Caco-2 (cell line): ENCODE measurements at regions not wholly inside any gene's neighbourhood (a gene's known extent, or its start where the extent isn't known, plus 50 kb on each side); places are given as distances from the start of the nearest gene placed in this dataset.

Experiments used
- BruUV-seq: library from RNA; stranded (reverse); fragments of 400-500 nt; replicated peaks from 2 replicates; lab custom pipeline; 2021; lab: Mats Ljungman, UMichigan
- CTCF ChIA-PET: fragments of 300-600 bp; sonication (Branson Sonifier 250); formaldehyde crosslinking; loops from one replicate; lab custom pipeline; 2022; ENCODE audit warnings: antibody characterized with exemption; lab: Charles Lee
- POLR2A ChIA-PET: fragments of 300-600 bp; sonication (Branson Sonifier 250); formaldehyde crosslinking; loops from one replicate; lab custom pipeline; 2022; ENCODE audit warnings: antibody characterized with exemption; lab: Charles Lee
- DNase-seq, 2 experiments: peaks; one replicate each; pipeline versions ENCODE4 v3.0.0 to v3.0.0-alpha.2; 2020 to 2022
- H3K27me3 ChIP-seq: replicated peaks from 2 replicates; pipeline ENCODE4 v1.6.0; 2011; ENCODE audit warnings: low read length; ENCODE audit not compliant: control insufficient read depth, insufficient read depth
- H3K36me3 ChIP-seq: 2 replicates; pipeline ENCODE4 v1.5.1; 2011; ENCODE audit warnings: low read length; ENCODE audit not compliant: control insufficient read depth, insufficient read depth
- H3K4me1 ChIP-seq: fragments of 250-450 bp; sonication (Bioruptor Pico); 2 replicates; pipeline ENCODE4 v1.5.1; 2020; ENCODE audit warnings: mild to moderate bottlenecking
- H3K4me3 ChIP-seq: 2 replicates; pipeline ENCODE4 v1.5.1; 2011; ENCODE audit warnings: low read depth, mild to moderate bottlenecking, control low read depth, low read length
- H3K9me3 ChIP-seq: fragments of 250-450 bp; sonication (Bioruptor Pico); 2 replicates; pipeline ENCODE4 v1.5.1; 2020; ENCODE audit warnings: mild to moderate bottlenecking, moderate library complexity
- H3K27ac Mint-ChIP-seq: one replicate; pipeline ENCODE4 v1.8.0; 2022; ENCODE audit warnings: mixed read lengths; ENCODE audit not compliant: unreplicated experiment
- H3K27me3 Mint-ChIP-seq: one replicate; pipeline ENCODE4 v1.8.0; 2022; ENCODE audit warnings: mixed read lengths; ENCODE audit not compliant: insufficient read depth, unreplicated experiment
- H3K36me3 Mint-ChIP-seq: one replicate; pipeline ENCODE4 v1.8.0; 2022; ENCODE audit warnings: mild to moderate bottlenecking, mixed read lengths; ENCODE audit not compliant: insufficient read depth, unreplicated experiment
- H3K4me1 Mint-ChIP-seq: one replicate; pipeline ENCODE4 v1.8.0; 2022; ENCODE audit warnings: low read depth, mixed read lengths; ENCODE audit not compliant: unreplicated experiment
- H3K4me3 Mint-ChIP-seq: one replicate; pipeline ENCODE4 v1.8.0; 2022; ENCODE audit warnings: mild to moderate bottlenecking, moderate library complexity, mixed read lengths; ENCODE audit not compliant: unreplicated experiment
- H3K9me3 Mint-ChIP-seq: one replicate; pipeline ENCODE4 v1.8.0; 2022; ENCODE audit warnings: mixed read lengths; ENCODE audit not compliant: unreplicated experiment
- intact Hi-C: fragments of 100-400 bp; cut with micrococcal nuclease; formaldehyde crosslinking; loops from one replicate; pipeline ENCODE4 v1.10.0; 2022; ENCODE audit not compliant: unreplicated experiment
- TF ChIP-seq, protein P1 (sequence below), 2 experiments: fragments of 200-600 bp in 1 of 2; IDR thresholded peaks; 1 replicate in 1 of 2; 2 replicates in 1 of 2; pipeline versions ENCODE4 v1.5.1 to v1.8.0; 2011 to 2022; ENCODE audit warnings: antibody characterized with exemption in 1 of 2, control low read depth in 1 of 2, inconsistent platforms in 1 of 2, low read depth in 1 of 2, low read length in 1 of 2, mild to moderate bottlenecking in 1 of 2, moderate library complexity in 1 of 2; ENCODE audit not compliant: insufficient read depth in 1 of 2, severe bottlenecking in 1 of 2, unreplicated experiment in 1 of 2

DNA sequence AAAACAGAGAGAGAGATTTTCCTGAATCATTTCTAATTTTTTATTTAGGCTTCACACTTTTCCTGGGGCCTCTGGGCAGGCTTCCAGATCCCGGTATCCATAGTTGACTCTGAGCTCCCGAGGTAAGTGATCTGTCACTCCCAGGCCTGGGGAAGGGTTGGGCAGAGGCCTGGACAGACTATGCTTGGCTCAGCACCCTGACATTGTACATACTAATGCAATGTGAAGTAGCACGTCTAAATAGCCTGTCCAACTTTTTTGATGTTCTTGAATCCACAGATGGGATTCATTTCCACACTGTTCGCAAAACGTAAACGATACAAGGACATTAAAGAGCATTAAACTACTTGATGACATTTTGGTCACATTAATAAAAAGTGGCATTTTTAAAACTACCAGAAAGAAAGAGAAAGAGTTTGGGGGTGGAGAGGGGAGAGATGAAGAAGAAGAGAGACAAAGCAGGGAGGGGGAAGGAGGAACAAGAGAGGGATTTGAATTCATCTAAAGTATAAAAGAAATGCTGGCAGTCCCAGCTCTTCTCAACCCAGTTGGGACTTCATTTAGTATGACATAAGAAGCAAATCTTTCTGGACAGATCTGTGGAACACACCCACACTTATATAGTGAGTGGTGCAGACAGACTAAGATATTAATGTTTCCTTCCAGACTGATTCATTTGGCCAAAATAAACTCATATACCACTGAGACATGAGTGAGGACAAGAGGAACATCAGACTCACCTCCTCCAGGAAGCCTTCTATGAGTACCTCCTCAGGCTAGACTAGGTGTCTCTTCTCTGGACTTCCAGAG lies 514.2 kb downstream of the SOX6 start:
- Mint-ChIP-seq H3K27ac (no peak overlapping the region), H3K27me3 (no peaks in the 10 kb centered on the region), H3K4me1 (peaks cover 10% of the 10 kb centered on the region), H3K36me3 (no peaks in the 10 kb centered on the region), H3K9me3 (no peaks in the 10 kb centered on the region), H3K4me3 (no peak overlapping the region)
- Histone ChIP-seq H3K27me3 (no peaks in the 10 kb centered on the region), H3K4me3 (no peak overlapping the region), H3K4me1 (peaks cover 13% of the 10 kb centered on the region), H3K9me3 (no peaks in the 10 kb centered on the region), H3K36me3 (no peaks in the 10 kb centered on the region)
- no TSS peak for BruUV-seq
- CTCF ChIA-PET: no interaction called here
- POLR2A ChIA-PET: no interaction called here
- no peak for DNase-seq
- TF ChIP-seq, protein P1, sequence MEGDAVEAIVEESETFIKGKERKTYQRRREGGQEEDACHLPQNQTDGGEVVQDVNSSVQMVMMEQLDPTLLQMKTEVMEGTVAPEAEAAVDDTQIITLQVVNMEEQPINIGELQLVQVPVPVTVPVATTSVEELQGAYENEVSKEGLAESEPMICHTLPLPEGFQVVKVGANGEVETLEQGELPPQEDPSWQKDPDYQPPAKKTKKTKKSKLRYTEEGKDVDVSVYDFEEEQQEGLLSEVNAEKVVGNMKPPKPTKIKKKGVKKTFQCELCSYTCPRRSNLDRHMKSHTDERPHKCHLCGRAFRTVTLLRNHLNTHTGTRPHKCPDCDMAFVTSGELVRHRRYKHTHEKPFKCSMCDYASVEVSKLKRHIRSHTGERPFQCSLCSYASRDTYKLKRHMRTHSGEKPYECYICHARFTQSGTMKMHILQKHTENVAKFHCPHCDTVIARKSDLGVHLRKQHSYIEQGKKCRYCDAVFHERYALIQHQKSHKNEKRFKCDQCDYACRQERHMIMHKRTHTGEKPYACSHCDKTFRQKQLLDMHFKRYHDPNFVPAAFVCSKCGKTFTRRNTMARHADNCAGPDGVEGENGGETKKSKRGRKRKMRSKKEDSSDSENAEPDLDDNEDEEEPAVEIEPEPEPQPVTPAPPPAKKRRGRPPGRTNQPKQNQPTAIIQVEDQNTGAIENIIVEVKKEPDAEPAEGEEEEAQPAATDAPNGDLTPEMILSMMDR (IDR thresholded peaks at IDR 0.05; ENCODE audit: insufficient read depth in 1 of 2, low read depth in 1 of 2, low read length in 1 of 2, severe bottlenecking in 1 of 2, unreplicated experiment in 1 of 2): no peak
- intact Hi-C loops: no loop called here

DNA sequence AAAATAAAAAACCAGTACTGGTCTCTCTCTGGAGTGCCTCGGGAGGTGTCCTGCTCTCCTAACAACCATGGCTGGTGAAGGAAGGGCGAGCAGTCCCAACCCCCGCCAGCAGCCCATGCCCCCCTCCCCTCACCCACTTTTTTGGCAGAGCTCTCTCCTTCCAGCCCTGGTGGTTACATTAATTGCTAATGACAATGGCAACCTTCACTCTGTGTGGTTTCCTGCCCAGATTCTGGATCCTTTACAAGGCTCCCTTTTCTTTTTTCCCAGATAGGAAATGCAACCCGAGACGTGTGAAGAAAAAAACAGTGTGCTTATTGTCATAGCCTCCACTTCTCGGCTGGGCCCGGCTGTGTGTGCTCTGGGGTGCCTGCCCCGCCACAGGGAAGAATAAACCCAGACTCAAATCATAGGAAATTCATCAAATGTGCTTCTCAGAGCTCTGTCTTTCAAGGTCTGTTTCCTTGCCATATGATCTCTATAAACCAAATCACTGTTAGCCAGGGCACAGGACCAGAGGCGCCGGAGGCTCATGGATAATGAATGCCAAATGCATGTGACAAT lies 513.0 kb downstream of the SOX6 start:
- POLR2A ChIA-PET: no interaction called here
- no peaks in the 10 kb centered on the region for H3K36me3 Mint-ChIP-seq
- no peak overlapping the region for H3K27ac Mint-ChIP-seq
- Histone ChIP-seq H3K9me3 (no peaks in the 10 kb centered on the region), H3K36me3 (no peaks in the 10 kb centered on the region), H3K4me1 (peaks cover under 1% of the 10 kb centered on the region; the same call in 1 of the 2 replicates), H3K27me3 (no peaks in the 10 kb centered on the region), H3K4me3 (no peak overlapping the region)
- BruUV-seq: no TSS peak
- CTCF ChIA-PET: no interaction called here
- TF ChIP-seq, protein P1 (IDR thresholded peaks at IDR 0.05; ENCODE audit: insufficient read depth in 1 of 2, low read depth in 1 of 2, low read length in 1 of 2, severe bottlenecking in 1 of 2, unreplicated experiment in 1 of 2): no peak
- H3K27me3 Mint-ChIP-seq: no peaks in the 10 kb centered on the region
- no peak for DNase-seq
- H3K9me3 Mint-ChIP-seq: no peaks in the 10 kb centered on the region
- H3K4me3 Mint-ChIP-seq: no peak overlapping the region
- intact Hi-C loops: no loop called here
- no peaks in the 10 kb centered on the region for H3K4me1 Mint-ChIP-seq

DNA sequence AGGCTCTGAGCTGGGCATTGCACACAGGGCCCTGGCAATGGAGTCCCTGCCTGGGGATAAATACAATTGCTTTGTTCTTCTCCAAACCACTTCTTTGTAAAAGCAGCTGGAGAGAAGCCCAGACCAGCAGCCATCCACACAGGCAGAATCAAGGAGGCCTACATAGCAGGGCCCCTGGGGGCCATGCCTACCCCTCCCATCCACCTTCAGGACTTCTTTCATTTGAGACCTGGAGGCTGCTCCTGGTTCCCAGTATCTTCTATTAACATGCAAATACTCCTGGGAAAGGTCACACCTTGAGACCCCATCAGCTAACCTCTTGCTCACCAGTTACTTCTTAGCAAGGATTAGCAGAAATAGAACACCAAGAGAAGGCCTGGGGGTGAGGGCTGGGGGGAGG lies 511.1 kb downstream of the SOX6 start:
- BruUV-seq: no TSS peak
- Mint-ChIP-seq H3K4me1 (peaks cover 6% of the 10 kb centered on the region), H3K27me3 (no peaks in the 10 kb centered on the region), H3K9me3 (no peaks in the 10 kb centered on the region), H3K27ac (no peak overlapping the region), H3K4me3 (no peak overlapping the region), H3K36me3 (no peaks in the 10 kb centered on the region)
- no peaks in the 10 kb centered on the region for H3K9me3 ChIP-seq
- POLR2A ChIA-PET: no interaction called here
- intact Hi-C loops: no loop called here
- no peaks in the 10 kb centered on the region for H3K27me3 ChIP-seq
- no peak overlapping the region for H3K4me3 ChIP-seq
- no peak for DNase-seq
- no peaks in the 10 kb centered on the region for H3K36me3 ChIP-seq
- TF ChIP-seq, protein P1 (IDR thresholded peaks at IDR 0.05; ENCODE audit: insufficient read depth in 1 of 2, low read depth in 1 of 2, low read length in 1 of 2, severe bottlenecking in 1 of 2, unreplicated experiment in 1 of 2): no peak
- CTCF ChIA-PET: no interaction called here
- no peaks in the 10 kb centered on the region for H3K4me1 ChIP-seq
